Stimulated activated naive CD8-positive, alpha-beta T cell treated with anti-CD3 and anti-CD28 coated beads, Interleukin-15, Interleukin-2, amounts not matched to agents 100 ng/mL and 50 ng/mL, for 24 hours (primary cell): ENCODE measurements at regions not wholly inside any gene's neighbourhood (a gene's known extent, or its start where the extent isn't known, plus 50 kb on each side); places are given as distances from the start of the nearest gene placed in this dataset.

Source experiments
- H3K27ac Mint-ChIP-seq: one replicate; pipeline ENCODE4 v1.8.0; 2021; ENCODE audit warnings: mild to moderate bottlenecking, mixed read lengths
- H3K27me3 Mint-ChIP-seq: one replicate; pipeline ENCODE4 v1.8.0; 2021; ENCODE audit warnings: mixed read lengths
- H3K36me3 Mint-ChIP-seq: one replicate; pipeline ENCODE4 v1.8.0; 2021; ENCODE audit warnings: low read depth, mixed read lengths
- H3K4me1 Mint-ChIP-seq: one replicate; pipeline ENCODE4 v1.8.0; 2021; ENCODE audit warnings: low read depth, mixed read lengths
- H3K4me3 Mint-ChIP-seq: one replicate; pipeline ENCODE4 v1.8.0; 2021; ENCODE audit warnings: mild to moderate bottlenecking, mixed read lengths
- H3K9me3 Mint-ChIP-seq: one replicate; pipeline ENCODE4 v1.8.0; 2021; ENCODE audit warnings: mixed read lengths

- H3K4me1 Mint-ChIP-seq, result no peaks in the 10 kb centered on the region
- H3K9me3 Mint-ChIP-seq, result no peaks in the 10 kb centered on the region
- no peaks in the 10 kb centered on the region for H3K36me3 Mint-ChIP-seq
- H3K27me3 Mint-ChIP-seq, result no peaks in the 10 kb centered on the region
- H3K27ac Mint-ChIP-seq, result no peak overlapping the region
- no peak overlapping the region for H3K4me3 Mint-ChIP-seq
These were observed 424.3 kb downstream of the KIF20B start for GRCh38 chr10:90125456-90126255.

GRCh38 chr10:90126256-90126595 lies 424.8 kb downstream of the KIF20B start:
- Mint-ChIP-seq H3K27me3 (no peaks in the 10 kb centered on the region), H3K4me1 (no peaks in the 10 kb centered on the region), H3K9me3 (peaks cover under 1% of the 10 kb centered on the region), H3K36me3 (no peaks in the 10 kb centered on the region), H3K4me3 (no peak overlapping the region), H3K27ac (no peak overlapping the region)

- no peaks in the 10 kb centered on the region for H3K27me3 Mint-ChIP-seq
- H3K27ac Mint-ChIP-seq, result no peak overlapping the region
- H3K4me1 Mint-ChIP-seq, result no peaks in the 10 kb centered on the region
- no peak overlapping the region for H3K4me3 Mint-ChIP-seq
- peaks cover 3% of the 10 kb centered on the region for H3K36me3 Mint-ChIP-seq
- H3K9me3 Mint-ChIP-seq, result peaks cover 8% of the 10 kb centered on the region
These were observed 429.1 kb downstream of the KIF20B start for GRCh38 chr10:90130321-90131086.

GRCh38 chr10:90133606-90134005 lies 432.2 kb downstream of the KIF20B start:
- Mint-ChIP-seq H3K36me3 (peaks cover 9% of the 10 kb centered on the region), H3K4me3 (no peak overlapping the region), H3K9me3 (peaks cover 30% of the 10 kb centered on the region), H3K27me3 (no peaks in the 10 kb centered on the region), H3K4me1 (no peaks in the 10 kb centered on the region), H3K27ac (no peak overlapping the region)

GRCh38 chr10:90136731-90137316 lies 435.4 kb downstream of the KIF20B start:
- Mint-ChIP-seq H3K4me3 (no peak overlapping the region), H3K27ac (no peak overlapping the region), H3K9me3 (peaks cover 33% of the 10 kb centered on the region), H3K4me1 (no peaks in the 10 kb centered on the region), H3K27me3 (no peaks in the 10 kb centered on the region), H3K36me3 (peaks cover 9% of the 10 kb centered on the region)

GRCh38 chr10:90138844-90139243 lies 437.5 kb downstream of the KIF20B start:
- Mint-ChIP-seq H3K4me1 (no peaks in the 10 kb centered on the region), H3K9me3 (peaks cover 32% of the 10 kb centered on the region), H3K4me3 (no peak overlapping the region), H3K27me3 (no peaks in the 10 kb centered on the region), H3K36me3 (peaks cover 6% of the 10 kb centered on the region), H3K27ac (no peak overlapping the region)

GRCh38 chr10:90141791-90142190 lies 440.4 kb downstream of the KIF20B start:
- H3K36me3 Mint-ChIP-seq, result no peaks in the 10 kb centered on the region
- no peaks in the 10 kb centered on the region for H3K4me1 Mint-ChIP-seq
- peaks cover 20% of the 10 kb centered on the region for H3K9me3 Mint-ChIP-seq
- no peak overlapping the region for H3K4me3 Mint-ChIP-seq
- H3K27ac Mint-ChIP-seq, result no peak overlapping the region
- no peaks in the 10 kb centered on the region for H3K27me3 Mint-ChIP-seq

GRCh38 chr10:90143937-90144336 lies 442.5 kb downstream of the KIF20B start:
- Mint-ChIP-seq H3K36me3 (no peaks in the 10 kb centered on the region), H3K4me1 (no peaks in the 10 kb centered on the region), H3K27ac (no peak overlapping the region), H3K4me3 (no peak overlapping the region), H3K27me3 (no peaks in the 10 kb centered on the region), H3K9me3 (peaks cover 10% of the 10 kb centered on the region)

- Mint-ChIP-seq H3K4me1 (no peaks in the 10 kb centered on the region), H3K27me3 (no peaks in the 10 kb centered on the region), H3K9me3 (no peaks in the 10 kb centered on the region), H3K27ac (no peak overlapping the region), H3K36me3 (no peaks in the 10 kb centered on the region), H3K4me3 (no peak overlapping the region)
These were observed 446.9 kb downstream of the KIF20B start for GRCh38 chr10:90148116-90148855.

- H3K4me1 Mint-ChIP-seq, result no peaks in the 10 kb centered on the region
- H3K27me3 Mint-ChIP-seq, result no peaks in the 10 kb centered on the region
- H3K4me3 Mint-ChIP-seq, result no peak overlapping the region
- no peaks in the 10 kb centered on the region for H3K36me3 Mint-ChIP-seq
- H3K9me3 Mint-ChIP-seq, result no peaks in the 10 kb centered on the region
- H3K27ac Mint-ChIP-seq, result no peak overlapping the region
These were observed 448.2 kb downstream of the KIF20B start for GRCh38 chr10:90149563-90149962.

- H3K36me3 Mint-ChIP-seq, result no peaks in the 10 kb centered on the region
- H3K27me3 Mint-ChIP-seq, result no peaks in the 10 kb centered on the region
- no peak overlapping the region for H3K27ac Mint-ChIP-seq
- H3K4me1 Mint-ChIP-seq, result no peaks in the 10 kb centered on the region
- H3K4me3 Mint-ChIP-seq, result no peak overlapping the region
- peaks cover 4% of the 10 kb centered on the region for H3K9me3 Mint-ChIP-seq
These were observed 461.0 kb downstream of the KIF20B start for GRCh38 chr10:90162271-90162853.

- Mint-ChIP-seq H3K9me3 (peaks cover 4% of the 10 kb centered on the region), H3K27ac (no peak overlapping the region), H3K27me3 (no peaks in the 10 kb centered on the region), H3K4me1 (no peaks in the 10 kb centered on the region), H3K36me3 (no peaks in the 10 kb centered on the region), H3K4me3 (no peak overlapping the region)
These were observed 466.0 kb downstream of the KIF20B start for GRCh38 chr10:90167174-90168064.

- no peak overlapping the region for H3K27ac Mint-ChIP-seq
- H3K9me3 Mint-ChIP-seq, result peaks cover 4% of the 10 kb centered on the region
- no peaks in the 10 kb centered on the region for H3K36me3 Mint-ChIP-seq
- no peak overlapping the region for H3K4me3 Mint-ChIP-seq
- no peaks in the 10 kb centered on the region for H3K27me3 Mint-ChIP-seq
- H3K4me1 Mint-ChIP-seq, result no peaks in the 10 kb centered on the region
These were observed 466.9 kb downstream of the KIF20B start for GRCh38 chr10:90168244-90168643.
